H54 (cell line): ENCODE measurements at regions not wholly inside any gene's neighbourhood (a gene's known extent, or its start where the extent isn't known, plus 50 kb on each side); places are given as distances from the start of the nearest gene placed in this dataset.
"Not testable (repeated sequence)": the region's sequence is repeated elsewhere in the genome, so short reads cannot be mapped to it uniquely, and the experiment has no call there.

Experiments used
- DNase-seq: peaks from one replicate; pipeline ENCODE4 v3.0.0; 2011; ENCODE audit warnings: low spot score, mixed read lengths; ENCODE audit not compliant: insufficient read length
- FAIRE-seq: peaks from 3 replicates; lab custom pipeline; 2011; peaks lifted over from hg19 to GRCh38; lab: Jason Lieb, UNC
- POLR2A ChIP-seq: IDR thresholded peaks from 2 replicates; pipeline ENCODE4 v1.6.1; 2011; ENCODE audit warnings: low read depth, mild to moderate bottlenecking, low read length

DNA sequence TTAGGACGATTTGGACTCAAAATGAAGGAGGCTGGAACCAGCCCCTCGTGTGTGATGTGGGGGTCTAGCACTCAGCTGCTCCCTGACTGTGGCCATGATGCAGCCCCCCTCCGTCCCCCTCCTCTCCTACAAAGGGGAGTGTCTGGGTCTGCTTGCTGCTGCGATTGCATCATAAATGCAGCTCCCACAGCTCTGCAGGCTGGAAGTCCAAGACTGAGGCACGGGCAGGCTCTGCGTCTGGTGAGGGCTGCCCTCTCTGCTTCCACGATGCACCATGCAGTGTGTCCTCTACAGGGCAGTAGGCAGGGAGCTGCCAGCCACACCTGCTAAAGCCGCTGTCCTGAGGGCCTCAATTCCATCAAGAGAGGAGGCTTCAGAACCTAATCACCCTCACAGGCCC lies 432.1 kb downstream of the BRD1 start:
- FAIRE-seq = no peak
- no peak for DNase-seq
- no peak for TF ChIP-seq POLR2A

DNA sequence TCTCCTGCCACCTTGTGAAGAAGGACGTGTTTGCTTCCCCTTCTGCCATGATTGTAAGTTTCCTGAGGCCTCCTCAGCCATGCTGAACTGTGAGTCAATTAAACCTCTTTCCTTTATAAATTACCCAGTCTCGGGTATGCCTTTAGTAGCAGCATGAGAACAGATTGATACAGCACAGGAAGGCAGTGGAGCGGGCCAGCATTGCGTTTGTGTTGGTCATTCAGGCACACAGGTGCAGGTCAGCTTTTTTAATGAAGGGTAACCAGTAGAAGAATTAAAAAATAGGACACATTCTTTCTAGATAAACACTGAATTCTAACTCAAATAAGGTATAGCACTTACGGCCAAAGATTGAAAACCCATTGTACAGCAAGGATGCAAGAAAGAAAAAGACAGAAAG lies 432.6 kb downstream of the BRD1 start:
- not testable (repeated sequence) for DNase-seq, FAIRE-seq

DNA sequence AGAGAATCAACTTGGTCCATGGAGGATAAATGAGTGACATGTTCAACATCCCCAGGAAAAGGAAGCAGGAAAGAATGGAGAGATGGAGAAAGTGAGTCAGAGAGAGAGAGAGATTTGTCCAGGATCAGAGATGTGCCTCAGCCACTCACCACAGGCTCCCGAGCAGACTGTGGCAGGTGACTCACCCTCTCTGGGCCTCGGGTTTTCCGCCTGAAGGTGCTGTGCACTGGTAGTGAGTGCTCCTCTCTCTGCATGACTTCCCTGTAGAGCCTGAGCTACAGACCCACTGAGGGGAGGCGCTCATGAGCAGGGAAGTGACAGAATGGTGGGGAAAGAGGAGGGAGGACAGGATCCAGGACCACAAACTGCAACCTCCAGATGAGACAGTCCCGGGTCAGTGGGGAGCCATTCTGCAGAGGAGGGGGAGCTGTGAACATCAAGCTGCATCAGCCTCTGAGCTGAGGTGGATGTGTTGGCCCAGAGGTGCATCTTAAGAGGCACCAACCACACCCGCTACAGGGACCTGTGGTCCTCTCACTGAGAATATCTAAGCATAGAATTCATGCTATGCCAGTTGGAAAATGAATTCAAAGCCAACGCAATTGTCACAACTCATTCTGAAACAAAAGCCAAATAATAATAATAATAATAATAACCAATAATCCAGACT lies 433.4 kb downstream of the BRD1 start:
- no peak for TF ChIP-seq POLR2A
- no peak for DNase-seq
- FAIRE-seq = no peak

DNA sequence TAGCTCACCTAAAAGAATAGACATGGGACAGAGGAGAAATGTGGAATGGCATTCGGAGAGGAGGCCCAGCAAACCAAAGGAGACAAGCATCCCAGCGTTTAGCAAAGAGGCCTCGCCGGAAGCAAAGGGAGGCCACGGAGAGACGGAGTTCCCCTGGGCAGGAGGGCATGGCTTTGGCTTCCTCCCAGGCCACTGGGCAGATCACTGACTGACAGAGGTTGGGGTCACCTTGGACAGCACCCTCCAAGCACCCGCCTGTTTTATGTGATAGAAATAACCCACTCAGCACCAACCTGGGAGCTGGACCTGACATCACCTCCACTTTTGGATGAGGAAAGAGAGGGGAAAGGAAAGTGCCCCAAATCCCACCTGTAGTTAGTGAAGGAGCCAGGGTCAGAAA lies 434.1 kb downstream of the BRD1 start:
- no peak for FAIRE-seq
- TF ChIP-seq POLR2A = no peak

DNA sequence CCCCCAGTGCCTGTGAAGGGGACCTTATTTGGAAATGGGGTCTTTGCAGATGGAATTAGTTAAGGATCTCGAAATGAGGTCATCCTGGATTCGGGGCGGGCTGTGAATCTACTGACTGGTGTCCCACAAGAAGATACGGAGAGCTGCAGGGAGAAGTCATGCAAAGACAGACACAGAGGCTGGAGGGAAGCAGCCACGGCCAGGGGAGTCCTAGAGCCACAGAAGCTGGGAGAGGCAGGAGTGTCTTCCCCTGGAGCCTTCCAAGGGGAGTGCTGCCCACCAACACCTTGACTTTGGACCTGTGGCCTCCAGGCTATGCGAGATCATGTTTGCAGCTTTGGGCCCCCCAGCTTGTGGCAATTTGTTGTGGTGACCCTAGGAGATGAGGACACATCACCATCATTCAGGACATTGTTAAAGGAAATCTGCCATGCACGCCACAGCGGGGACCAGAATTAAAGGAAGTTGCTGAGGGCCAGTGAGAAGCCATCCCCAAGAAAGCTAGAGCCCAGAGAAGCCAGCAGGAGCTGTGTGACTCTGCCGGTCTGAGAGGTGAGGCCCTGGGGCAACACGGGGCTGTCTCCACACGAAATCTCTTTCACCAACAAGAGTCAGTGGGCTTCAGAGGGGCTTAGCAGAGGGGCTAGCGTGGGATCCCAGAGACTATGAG lies 434.7 kb downstream of the BRD1 start:
- DNase-seq = no peak
- TF ChIP-seq POLR2A = no peak
- no peak for FAIRE-seq

More for the DNA sequence above, 434.1 kb downstream of the BRD1 start:
- no peak for DNase-seq

DNA sequence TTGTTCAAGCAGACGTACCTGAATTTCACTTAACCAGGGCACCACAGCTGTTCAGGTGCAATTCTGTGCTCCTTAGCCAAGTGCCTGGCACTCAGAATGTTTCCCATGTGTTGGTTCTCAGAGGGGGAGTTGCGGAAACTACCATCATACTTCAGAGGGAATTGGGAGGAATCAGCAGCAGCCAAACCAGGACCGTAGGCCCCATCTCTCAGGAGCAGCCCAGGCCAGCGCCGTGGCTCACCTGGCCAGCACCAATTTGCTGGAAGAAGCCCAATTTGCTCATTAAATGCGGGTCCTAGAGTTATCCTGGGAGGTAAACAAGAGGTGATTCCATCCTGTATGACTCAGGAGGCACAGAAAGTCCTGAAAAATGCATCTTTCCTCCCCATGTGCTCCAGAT lies 435.4 kb downstream of the BRD1 start:
- DNase-seq (no peak), FAIRE-seq (no peak)
- TF ChIP-seq POLR2A = no peak

DNA sequence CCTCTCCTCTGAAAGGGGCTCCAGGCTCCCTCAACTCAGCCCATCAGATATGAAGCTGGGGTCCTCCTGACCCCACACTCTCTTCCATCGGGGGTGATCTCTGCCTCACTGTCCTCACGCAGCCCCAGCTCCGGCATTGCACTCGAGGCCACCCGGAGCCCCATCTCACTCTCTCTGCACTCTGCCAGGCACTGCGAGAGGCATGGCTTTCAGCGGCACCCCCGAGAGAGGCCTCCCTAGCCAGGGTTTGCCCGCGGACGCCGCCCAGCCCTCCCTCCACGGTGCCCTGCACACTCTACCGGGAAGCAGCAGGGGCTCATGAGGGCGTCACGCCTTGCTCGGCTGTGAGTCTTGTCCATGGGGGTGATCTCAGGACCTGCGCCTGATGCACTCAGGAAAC lies 436.2 kb downstream of the BRD1 start:
- DNase-seq (no peak), FAIRE-seq (no peak)
- no peak for TF ChIP-seq POLR2A

DNA sequence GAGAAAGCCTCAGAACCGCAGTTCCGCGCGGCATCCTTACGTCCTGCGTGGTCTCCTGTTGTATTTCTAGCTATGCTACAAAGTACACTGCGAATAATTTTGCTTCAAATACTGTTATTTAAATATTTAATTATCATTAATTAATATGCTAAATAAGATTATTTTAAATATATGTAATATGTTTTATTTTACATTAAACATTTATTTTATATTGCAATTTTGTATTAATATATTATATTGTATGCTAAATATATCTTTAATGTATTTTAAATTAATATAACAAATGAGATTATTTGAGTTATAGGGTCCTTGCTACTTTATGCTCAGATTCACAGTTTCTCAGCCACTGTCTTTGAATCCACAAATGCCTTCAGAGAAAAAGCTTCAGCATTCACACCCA lies 436.7 kb downstream of the BRD1 start:
- no peak for TF ChIP-seq POLR2A
- no peak for DNase-seq
- no peak for FAIRE-seq

DNA sequence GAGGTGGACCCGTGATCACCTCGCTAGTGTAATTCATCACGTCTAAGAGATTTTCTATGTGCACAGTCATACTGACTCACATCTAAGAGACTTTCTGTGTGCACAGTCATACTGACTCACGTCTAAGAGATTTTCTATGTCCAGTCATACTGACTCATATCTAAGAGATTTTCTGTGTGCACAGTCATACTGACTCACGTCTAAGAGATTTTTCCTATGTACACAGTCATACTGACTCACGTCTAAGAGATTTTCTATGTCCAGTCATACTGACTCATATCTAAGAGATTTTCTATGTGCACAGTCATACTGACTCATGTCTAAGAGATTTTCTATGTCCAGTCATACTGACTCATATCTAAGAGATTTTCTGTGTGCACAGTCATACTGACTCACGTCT lies 443.8 kb downstream of the BRD1 start:
- not testable (repeated sequence) for FAIRE-seq, DNase-seq

DNA sequence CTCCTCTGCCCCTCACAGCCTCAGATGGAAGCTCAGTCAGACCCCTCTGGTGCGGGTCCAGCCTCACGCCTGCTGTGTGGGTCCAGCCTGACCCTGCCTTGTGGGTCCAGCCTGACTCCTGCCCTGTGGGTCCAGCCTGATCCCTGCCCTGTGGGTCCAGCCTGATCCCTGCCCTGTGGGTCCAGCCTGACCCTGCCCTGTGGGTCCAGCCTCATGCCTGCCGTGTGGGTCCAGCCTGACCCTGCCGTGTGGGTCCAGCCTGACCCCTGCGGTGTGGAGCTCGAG lies 445.3 kb downstream of the BRD1 start:
- no peak for DNase-seq
- no peak for TF ChIP-seq POLR2A
- no peak for FAIRE-seq

DNA sequence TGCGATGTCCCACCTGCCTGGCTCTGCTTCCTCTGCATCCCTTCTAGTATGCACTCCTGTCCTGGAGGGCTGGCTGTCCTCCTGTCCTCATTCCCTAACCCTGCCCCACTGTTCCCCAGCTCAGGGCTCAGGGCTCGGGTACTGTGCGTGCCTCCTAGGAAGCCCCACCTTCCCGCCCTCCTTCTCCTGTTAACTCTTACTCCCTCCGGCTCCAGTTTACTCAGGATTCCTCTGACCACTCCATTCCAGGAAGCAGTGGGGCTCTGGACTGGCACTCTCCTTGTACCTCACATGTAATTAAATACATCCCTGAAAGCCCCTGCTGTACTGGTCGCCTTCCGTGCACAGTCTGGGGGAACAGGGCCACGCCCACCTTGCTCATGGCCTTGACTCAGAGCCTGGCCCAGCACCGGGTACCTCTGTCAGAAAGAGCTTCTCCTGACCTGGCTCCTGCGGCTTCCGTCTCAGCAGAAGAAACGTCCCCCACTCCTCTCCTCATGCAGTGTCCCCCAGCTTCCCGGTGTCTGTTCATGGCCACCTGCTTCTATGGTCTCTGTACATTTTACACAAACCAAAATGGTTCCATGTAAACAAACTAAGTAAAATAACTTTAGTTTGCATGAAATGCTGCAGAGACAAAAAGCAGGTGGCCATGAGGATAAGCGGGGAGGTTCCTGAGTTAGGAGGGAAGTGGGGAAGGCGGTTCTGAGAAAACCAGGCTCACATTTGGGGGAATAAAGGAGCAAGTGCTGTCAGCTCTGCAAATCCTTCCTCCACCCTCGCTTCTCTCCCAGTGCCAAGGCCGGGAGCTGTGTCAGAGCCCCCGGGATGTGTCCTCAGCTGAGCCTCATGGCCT lies 445.9 kb downstream of the BRD1 start:
- no peak for FAIRE-seq
- no peak for TF ChIP-seq POLR2A
- no peak for DNase-seq

DNA sequence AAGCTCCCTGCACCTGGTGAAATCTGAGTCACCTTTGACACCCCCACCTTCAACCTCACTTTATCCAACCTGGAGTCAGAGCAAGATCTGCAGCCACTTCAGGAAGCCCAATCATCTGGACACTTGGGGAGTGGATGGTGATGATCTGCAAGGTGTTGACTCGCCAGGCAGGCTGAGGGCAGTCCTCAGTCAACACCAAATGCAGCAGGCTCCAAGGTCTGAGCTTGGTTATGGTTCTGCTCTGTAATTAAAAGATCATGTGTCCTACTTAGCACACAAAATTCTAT lies 446.9 kb downstream of the BRD1 start:
- no peak for TF ChIP-seq POLR2A
- no peak for FAIRE-seq
- DNase-seq = no peak

DNA sequence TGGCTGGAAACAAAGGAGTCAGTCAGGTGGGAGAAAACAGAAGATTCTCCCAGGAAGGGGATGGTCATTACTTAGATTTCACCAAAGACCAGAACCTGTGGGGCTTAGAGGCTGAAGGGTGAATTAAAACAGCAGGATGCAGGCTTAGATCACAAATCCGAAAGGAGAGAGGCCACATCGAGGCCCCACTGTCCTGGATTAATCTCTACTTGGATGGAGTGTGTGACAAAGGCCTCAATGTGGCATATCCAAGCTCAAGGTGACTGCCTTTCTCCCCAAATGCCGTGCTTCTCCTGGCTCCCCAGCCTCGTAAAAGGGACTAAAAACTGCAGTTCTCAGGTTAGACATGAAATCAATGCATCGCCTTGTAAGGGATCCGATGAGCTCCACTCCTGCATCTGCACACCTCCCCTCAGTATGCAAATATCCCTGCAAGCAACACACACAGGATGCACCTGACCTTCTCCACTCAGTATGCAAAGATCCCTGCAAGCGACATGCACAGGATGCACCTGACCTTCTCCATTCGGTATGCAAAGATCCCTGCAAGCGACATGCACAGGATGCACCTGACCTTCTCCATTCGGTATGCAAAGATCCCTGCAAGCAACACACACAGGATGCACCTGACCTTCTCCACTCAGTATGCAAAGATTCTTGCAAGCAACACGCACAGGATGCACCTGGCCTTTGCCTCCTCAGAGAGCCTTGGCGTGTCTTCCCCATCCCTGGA lies 447.4 kb downstream of the BRD1 start:
- TF ChIP-seq POLR2A = no peak
- DNase-seq (no peak), FAIRE-seq (no peak)

DNA sequence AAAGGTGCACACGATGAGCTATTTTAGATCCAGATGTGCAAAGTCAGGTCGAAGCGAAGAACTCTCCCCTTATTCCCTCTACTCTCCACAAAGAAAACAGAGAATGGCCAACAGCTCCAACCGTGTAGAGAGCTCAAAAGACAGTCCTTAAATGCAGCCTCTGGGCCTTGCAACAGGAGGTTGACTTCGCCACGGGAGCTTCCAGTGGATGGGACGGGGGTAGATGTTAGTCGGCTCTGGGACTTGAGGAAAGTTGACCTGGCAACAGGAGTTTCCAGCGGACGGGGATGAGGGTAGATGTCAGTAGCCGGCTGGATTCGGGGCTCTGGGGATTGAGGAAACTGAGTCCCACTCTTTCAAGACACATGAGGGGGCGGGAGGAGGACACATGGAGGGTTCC lies 450.4 kb downstream of the BRD1 start:
- FAIRE-seq (no peak), DNase-seq (no peak)
- TF ChIP-seq POLR2A = no peak
